Stimulated activated CD4-positive, alpha-beta T cell treated with anti-CD3 and anti-CD28 coated beads, Interleukin-4, amount 100 ng/mL, for 48 hours (primary cell): ENCODE measurements at regions not wholly inside any gene's neighbourhood (a gene's known extent, or its start where the extent isn't known, plus 50 kb on each side); places are given as distances from the start of the nearest gene placed in this dataset.
A peak's percentile ranks its signal among the peaks of the same experiment; 100 is the strongest.

Experiments used
- DNase-seq, 2 donors: peaks; one replicate each; pipeline ENCODE4 v3.0.0-alpha.2; 2020; ENCODE audit warnings: low read depth in 2 of 2

- no peak for DNase-seq
Measured at GRCh38 chr2:152875701-152876695, 157.6 kb downstream of the ARL6IP6 start.

- no peak for DNase-seq
Measured at GRCh38 chr2:152874955-152875354, 156.5 kb downstream of the ARL6IP6 start.

- DNase-seq, result no peak
Measured at GRCh38 chr2:152870239-152870638, 151.8 kb downstream of the ARL6IP6 start.

- DNase-seq, result no peak
Measured at GRCh38 chr2:152867397-152867796, 149.0 kb downstream of the ARL6IP6 start.

- DNase-seq, result no peak
Measured at GRCh38 chr2:152864601-152865149, 146.3 kb downstream of the ARL6IP6 start.

DNA sequence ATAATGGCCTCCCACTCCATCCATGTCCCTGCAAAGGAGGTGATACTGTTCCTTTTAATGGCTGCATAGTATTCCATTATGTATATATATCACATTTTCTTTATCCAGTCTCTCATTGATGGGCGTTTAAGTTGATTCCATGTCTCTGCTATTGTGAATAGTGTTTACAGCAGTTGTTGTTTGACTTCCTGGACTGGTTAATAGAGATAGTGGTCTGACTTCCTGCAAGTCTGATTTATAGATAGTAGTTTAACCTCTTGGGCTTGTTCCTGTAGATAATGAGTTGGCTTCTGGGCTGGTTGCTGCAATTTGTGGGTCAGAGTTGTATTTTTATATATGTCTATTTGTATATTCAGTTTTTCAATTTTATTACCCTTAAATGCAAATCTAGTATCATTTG lies 145.4 kb downstream of the ARL6IP6 start:
- DNase-seq, result no peak

DNA sequence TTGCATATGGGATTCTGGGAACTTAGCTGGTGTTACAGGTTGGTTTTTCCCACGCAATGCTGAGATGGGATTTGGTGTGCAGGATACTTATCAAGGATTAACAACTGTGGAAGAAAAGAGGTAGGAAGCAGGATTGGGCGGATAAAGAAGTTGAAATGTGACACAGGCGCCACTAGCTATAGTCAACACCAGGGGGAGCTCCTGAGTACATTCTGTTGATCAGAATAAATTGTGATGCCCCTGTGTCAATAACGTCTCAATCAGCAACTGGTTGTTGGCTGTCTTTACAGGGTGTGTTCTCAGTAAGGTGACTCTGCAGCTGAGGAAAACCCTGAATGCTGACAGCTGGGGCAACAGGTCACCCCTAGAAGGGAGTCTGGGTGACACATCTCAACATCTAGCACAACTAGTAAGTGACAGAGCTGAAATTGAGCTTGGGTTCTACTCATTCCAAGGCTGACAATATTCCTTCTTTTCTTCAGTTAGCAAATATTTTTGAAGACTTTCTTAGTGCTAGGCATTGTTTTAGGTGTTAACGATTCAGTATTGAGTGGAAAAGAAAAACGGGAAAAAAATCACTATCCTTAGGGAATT lies 143.0 kb downstream of the ARL6IP6 start:
- peak; percentile 2 to 4 for DNase-seq

GRCh38 chr2:152858594-152859265 lies 140.3 kb downstream of the ARL6IP6 start:
- no peak for DNase-seq

- DNase-seq, result no peak
Measured at GRCh38 chr2:152846697-152847470, 128.5 kb downstream of the ARL6IP6 start.

- no peak for DNase-seq
Measured at GRCh38 chr2:152835674-152836073, 117.3 kb downstream of the ARL6IP6 start.

DNA sequence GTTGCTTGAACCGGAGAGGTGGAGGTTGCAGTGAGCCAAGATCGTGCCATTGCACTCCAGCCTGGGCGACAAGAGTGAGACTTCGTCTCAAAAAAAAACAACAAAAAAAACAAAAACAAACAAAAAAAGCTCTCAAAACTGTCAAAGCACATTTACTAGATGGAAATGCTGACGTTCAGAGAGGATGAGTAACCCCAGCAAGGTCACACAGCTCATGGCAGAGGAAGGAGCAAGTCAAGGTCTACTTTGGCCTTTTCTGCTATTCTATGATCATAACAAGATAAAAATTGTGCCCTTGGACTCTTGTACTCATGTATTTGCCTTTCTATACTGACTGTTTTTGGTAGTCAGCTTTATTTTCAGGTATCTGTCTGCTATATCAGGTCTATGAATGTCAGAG lies 109.5 kb downstream of the ARL6IP6 start:
- DNase-seq, result no peak

- DNase-seq, result no peak
Measured at GRCh38 chr2:152826581-152827279, 108.3 kb downstream of the ARL6IP6 start.

DNA sequence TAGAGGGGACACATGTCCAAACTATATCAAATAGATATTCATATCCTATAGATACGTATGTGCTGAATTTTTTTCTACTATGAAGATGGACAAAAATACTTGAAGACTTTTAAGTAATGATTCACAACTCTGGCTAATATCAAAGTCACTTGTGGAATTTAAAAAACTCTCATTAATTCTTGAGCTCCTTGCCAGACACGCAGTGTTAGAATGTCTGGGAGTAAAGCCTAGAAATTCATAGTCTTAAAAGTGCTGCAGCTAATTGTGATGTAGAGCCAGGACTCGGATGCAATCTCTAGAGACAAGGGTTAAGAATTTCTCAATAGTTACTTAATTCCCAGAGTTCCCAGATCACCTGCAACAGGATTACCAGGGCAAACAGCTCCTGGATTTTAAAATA lies 107.4 kb downstream of the ARL6IP6 start:
- DNase-seq, result no peak

DNA sequence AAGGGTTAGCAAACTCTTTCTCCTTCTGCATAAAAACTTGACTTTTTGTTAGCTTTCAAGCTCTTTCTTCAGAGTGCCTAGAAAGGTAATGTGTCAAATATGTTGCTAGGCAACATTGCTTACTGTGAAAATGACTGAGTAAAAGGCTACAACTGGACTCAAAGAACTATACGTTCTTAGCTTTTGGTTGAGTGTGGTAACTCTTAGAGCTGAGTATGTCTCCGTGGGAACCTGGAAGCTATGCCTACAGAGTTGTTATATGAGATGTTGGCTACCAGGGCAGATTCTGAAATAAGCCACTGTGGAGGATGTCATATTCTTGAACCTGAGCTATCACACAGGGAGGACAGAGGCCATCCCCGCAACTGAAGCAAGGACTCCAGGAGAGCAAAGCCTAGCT lies 105.5 kb downstream of the ARL6IP6 start:
- no peak for DNase-seq

- no peak for DNase-seq
Measured at GRCh38 chr2:152822676-152823075, 104.3 kb downstream of the ARL6IP6 start.

- no peak for DNase-seq
Measured at GRCh38 chr2:152820048-152820447, 101.6 kb downstream of the ARL6IP6 start.

DNA sequence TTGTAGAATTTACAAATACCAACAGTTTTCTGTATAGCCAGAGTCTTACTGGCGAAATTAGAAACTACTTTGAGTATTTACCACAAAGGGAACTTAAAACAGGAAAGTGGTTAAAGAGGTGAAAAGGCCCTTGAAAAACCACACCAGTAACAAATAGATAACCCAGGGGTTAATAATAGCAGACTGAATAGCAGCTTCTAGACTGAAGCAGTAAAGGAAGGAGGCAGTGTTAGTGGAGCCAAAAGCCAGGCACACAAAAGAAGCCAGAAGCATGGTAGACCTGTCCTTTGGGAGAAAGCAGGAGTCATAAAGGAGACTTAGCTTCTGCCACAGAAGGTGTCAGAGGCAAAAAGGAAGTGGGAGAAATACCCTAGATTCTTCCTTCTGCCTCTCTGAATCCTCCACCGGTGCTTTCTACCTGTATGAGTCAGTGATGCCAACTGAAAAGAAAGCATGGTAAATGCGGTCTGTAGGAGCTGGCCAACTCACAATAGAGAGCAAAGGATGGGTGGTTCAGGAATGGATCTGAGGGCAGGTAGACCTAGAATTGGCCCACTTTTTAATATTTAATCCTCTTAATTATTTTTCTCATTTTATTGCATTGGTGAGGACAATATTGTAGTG lies 97.3 kb downstream of the ARL6IP6 start:
- no peak for DNase-seq

DNA sequence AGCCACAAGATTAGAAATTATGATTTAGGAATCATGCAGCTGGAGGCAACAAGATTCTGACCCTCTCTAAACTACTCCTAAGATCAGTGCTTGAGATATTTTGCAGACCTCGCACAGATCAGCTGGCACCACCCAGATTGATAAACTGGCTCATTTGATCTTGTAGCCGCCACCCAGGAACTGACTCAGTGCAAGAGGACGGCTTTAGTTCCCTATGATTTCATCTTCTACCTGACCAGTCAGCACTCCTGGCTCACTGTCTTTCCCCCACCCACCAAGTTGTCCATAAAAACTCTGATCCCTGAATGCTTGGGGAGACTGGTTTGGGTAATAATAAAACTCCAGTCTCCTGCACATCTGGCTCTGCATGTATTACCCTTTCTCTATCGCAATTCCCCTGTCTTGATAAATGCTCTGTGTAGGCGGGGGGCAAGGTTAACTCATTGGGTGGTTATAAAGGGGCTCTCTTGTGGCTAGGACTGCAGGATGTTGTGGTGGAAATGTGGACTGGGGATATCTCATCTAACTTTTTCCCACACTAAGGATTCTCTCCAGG lies 96.1 kb downstream of the ARL6IP6 start:
- DNase-seq, result no peak

GRCh38 chr2:152813351-152813750 lies 94.9 kb downstream of the ARL6IP6 start:
- no peak for DNase-seq
